Hepatocyte (in vitro differentiated cells): ENCODE measurements at regions not wholly inside any gene's neighbourhood (a gene's known extent, or its start where the extent isn't known, plus 50 kb on each side); places are given as distances from the start of the nearest gene placed in this dataset.

Source experiments
- DNase-seq: peaks from one replicate; pipeline ENCODE4 v3.0.0-alpha.2; 2016; ENCODE audit warnings: low spot score
- H2AFZ ChIP-seq: fragments of 200-600 bp; sonication (generic); 2 replicates; pipeline ENCODE4 v1.6.0; 2016; ENCODE audit warnings: antibody characterized with exemption, mild to moderate bottlenecking
- H3K27ac ChIP-seq: fragments of 200-600 bp; sonication (generic); 2 replicates; pipeline ENCODE4 v1.5.1; 2016; ENCODE audit warnings: mild to moderate bottlenecking
- H3K27me3 ChIP-seq: fragments of 200-600 bp; sonication (generic); 2 replicates; pipeline ENCODE4 v1.6.1; 2016
- H3K36me3 ChIP-seq: fragments of 200-600 bp; sonication (generic); replicated peaks from 2 replicates; pipeline ENCODE4 v1.5.1; 2016; ENCODE audit warnings: low read depth; ENCODE audit not compliant: insufficient read depth
- H3K4me1 ChIP-seq: fragments of 200-600 bp; sonication (generic); 2 replicates; pipeline ENCODE4 v1.5.1; 2016; ENCODE audit warnings: mild to moderate bottlenecking, moderate library complexity; ENCODE audit not compliant: insufficient read depth
- H3K4me2 ChIP-seq: fragments of 200-600 bp; sonication (generic); 2 replicates; pipeline ENCODE4 v1.6.0; 2016
- H3K4me3 ChIP-seq: fragments of 200-600 bp; sonication (generic); 2 replicates; pipeline ENCODE4 v1.5.1; 2016; ENCODE audit warnings: mild to moderate bottlenecking
- H3K79me2 ChIP-seq: fragments of 200-600 bp; sonication (generic); 2 replicates; pipeline ENCODE4 v1.6.0; 2017; ENCODE audit warnings: mild to moderate bottlenecking
- H3K9me2 ChIP-seq: fragments of 200-600 bp; sonication (generic); replicated peaks from 2 replicates; pipeline ENCODE4 v1.6.0; 2017; ENCODE audit warnings: mild to moderate bottlenecking; ENCODE audit not compliant: insufficient read depth
- H3K9me3 ChIP-seq: fragments of 200-600 bp; sonication (generic); 2 replicates; pipeline ENCODE4 v1.5.1; 2016; ENCODE audit warnings: low read depth, mild to moderate bottlenecking
- H4K20me1 ChIP-seq: fragments of 200-600 bp; sonication (generic); 2 replicates; pipeline ENCODE4 v1.6.0; 2016; ENCODE audit warnings: mild to moderate bottlenecking; ENCODE audit not compliant: insufficient read depth, poor library complexity, severe bottlenecking
- CTCF ChIP-seq: fragments of 200-600 bp; sonication (generic); IDR thresholded peaks from 2 replicates; pipeline ENCODE4 v1.5.1; 2016; ENCODE audit warnings: antibody characterized with exemption, mild to moderate bottlenecking; ENCODE audit not compliant: poor library complexity
- EZH2 ChIP-seq: fragments of 200-600 bp; sonication (generic); IDR thresholded peaks from 2 replicates; pipeline ENCODE4 v1.6.1; 2016; ENCODE audit warnings: antibody characterized with exemption, mild to moderate bottlenecking, borderline replicate concordance
- EZH2phosphoT487 ChIP-seq: fragments of 200-600 bp; sonication (generic); IDR thresholded peaks from one replicate; pipeline ENCODE4 v1.6.1; 2018; ENCODE audit warnings: antibody characterized with exemption, mild to moderate bottlenecking, low read depth, moderate library complexity; ENCODE audit not compliant: unreplicated experiment, severe bottlenecking
- WGBS: methylation state at CpG from one replicate; pipeline ENCODE4 v1.1.6; 2016; ENCODE audit warnings: low lambda C conversion rate; ENCODE audit errors: missing lambda C conversion rate; 5-methylcytosine and 5-hydroxymethylcytosine counted together

GRCh38 chr1:235009561-235010306 is 118.9 kb downstream of the TOMM20 start:
- Histone ChIP-seq H3K9me3 (no peaks in the 10 kb centered on the region), H3K4me3 (no peak overlapping the region), H3K36me3 (no peaks in the 10 kb centered on the region), H3K79me2 (no peaks in the 10 kb centered on the region), H2AFZ (no peak overlapping the region), H3K27me3 (no peaks in the 10 kb centered on the region), H4K20me1 (no peaks in the 10 kb centered on the region), H3K9me2 (no peaks in the 10 kb centered on the region), H3K4me1 (no peaks in the 10 kb centered on the region), H3K27ac (no peak overlapping the region), H3K4me2 (no peak overlapping the region)
- no peak for DNase-seq
- TF ChIP-seq EZH2 = no peak
- WGBS = 91% methylated on average over 13 of the region's 13 CpGs

- H3K36me3 ChIP-seq = no peaks in the 10 kb centered on the region
- WGBS = 88% methylated on average over 7 of the region's 7 CpGs
These were observed 119.6 kb downstream of the TOMM20 start for GRCh38 chr1:235009074-235009473.

GRCh38 chr1:235008239-235008638 is 120.4 kb downstream of the TOMM20 start:
- H3K4me2 ChIP-seq = no peak overlapping the region
- no peak for DNase-seq
- no peak overlapping the region for H2AFZ ChIP-seq
- no peaks in the 10 kb centered on the region for H3K36me3 ChIP-seq
- no peaks in the 10 kb centered on the region for H3K79me2 ChIP-seq
- no peak for TF ChIP-seq EZH2
- TF ChIP-seq CTCF = no peak
- TF ChIP-seq EZH2phosphoT487 = no peak
- H4K20me1 ChIP-seq = no peaks in the 10 kb centered on the region
- no peaks in the 10 kb centered on the region for H3K9me3 ChIP-seq
- H3K4me3 ChIP-seq = no peak overlapping the region
- no peaks in the 10 kb centered on the region for H3K9me2 ChIP-seq
- H3K27ac ChIP-seq = no peak overlapping the region
- no peaks in the 10 kb centered on the region for H3K27me3 ChIP-seq
- no peaks in the 10 kb centered on the region for H3K4me1 ChIP-seq

More at GRCh38 chr1:235009074-235009473, 119.6 kb downstream of the TOMM20 start:
- Histone ChIP-seq H3K79me2 (no peaks in the 10 kb centered on the region), H3K4me1 (no peaks in the 10 kb centered on the region), H3K4me2 (no peak overlapping the region), H3K27me3 (no peaks in the 10 kb centered on the region), H3K27ac (no peak overlapping the region), H2AFZ (no peak overlapping the region), H3K9me2 (no peaks in the 10 kb centered on the region), H4K20me1 (no peaks in the 10 kb centered on the region), H3K4me3 (no peak overlapping the region), H3K9me3 (no peaks in the 10 kb centered on the region)
- no peak for DNase-seq
- no peak for TF ChIP-seq CTCF
- TF ChIP-seq EZH2phosphoT487 = no peak
- TF ChIP-seq EZH2 = no peak

- no peak overlapping the region for H2AFZ ChIP-seq
- WGBS = 91% methylated on average over 5 of the region's 5 CpGs
- H3K9me3 ChIP-seq = no peaks in the 10 kb centered on the region
- no peak overlapping the region for H3K4me2 ChIP-seq
- no peaks in the 10 kb centered on the region for H4K20me1 ChIP-seq
- H3K36me3 ChIP-seq = no peaks in the 10 kb centered on the region
- H3K9me2 ChIP-seq = no peaks in the 10 kb centered on the region
- TF ChIP-seq EZH2 = no peak
- no peak for TF ChIP-seq EZH2phosphoT487
- no peak for TF ChIP-seq CTCF
- no peaks in the 10 kb centered on the region for H3K4me1 ChIP-seq
- H3K27ac ChIP-seq = no peak overlapping the region
- H3K79me2 ChIP-seq = no peaks in the 10 kb centered on the region
- DNase-seq = no peak
- no peak overlapping the region for H3K4me3 ChIP-seq
- no peaks in the 10 kb centered on the region for H3K27me3 ChIP-seq
These were observed 121.8 kb downstream of the TOMM20 start for GRCh38 chr1:235006816-235007215.
